Stimulated activated CD4-positive, alpha-beta T cell treated with anti-CD3 and anti-CD28 coated beads, Interleukin-1b, Interleukin-23, amount 100 ng/mL, for 4 hours (primary cell): ENCODE measurements at regions not wholly inside any gene's neighbourhood (a gene's known extent, or its start where the extent isn't known, plus 50 kb on each side); places are given as distances from the start of the nearest gene placed in this dataset.

Experiments used
- DNase-seq, 2 donors: peaks; one replicate each; pipeline ENCODE4 v3.0.0-alpha.2; 2020; ENCODE audit warnings: low read depth in 2 of 2

- DNase-seq, result no peak
Observed at GRCh38 chr10:64209561-64209960, 688.4 kb downstream of the REEP3 start.

GRCh38 chr10:64210211-64210610, 689.0 kb downstream of the REEP3 start:
- no peak for DNase-seq

- no peak for DNase-seq
Observed at GRCh38 chr10:64211466-64211865, 690.3 kb downstream of the REEP3 start.

GRCh38 chr10:64215088-64215487, 693.9 kb downstream of the REEP3 start:
- no peak for DNase-seq

- no peak for DNase-seq
Observed at GRCh38 chr10:64219271-64220025, 698.2 kb downstream of the REEP3 start.

- DNase-seq, result no peak
Observed at GRCh38 chr10:64234489-64234888, 713.3 kb downstream of the REEP3 start.

- DNase-seq, result no peak
Observed at GRCh38 chr10:64257704-64258103, 736.5 kb downstream of the REEP3 start.

- DNase-seq, result no peak
Observed at GRCh38 chr10:64261092-64261491, 739.9 kb downstream of the REEP3 start.

GRCh38 chr10:64261676-64262075, 740.5 kb downstream of the REEP3 start:
- DNase-seq, result no peak

- DNase-seq, result no peak
Observed at GRCh38 chr10:64265961-64266360, 744.8 kb downstream of the REEP3 start.

- no peak for DNase-seq
Observed at GRCh38 chr10:64271508-64271907, 750.3 kb downstream of the REEP3 start.

- DNase-seq, result no peak
Observed at GRCh38 chr10:64271983-64272382, 750.8 kb downstream of the REEP3 start.

- no peak for DNase-seq
Observed at GRCh38 chr10:64275001-64275400, 753.8 kb downstream of the REEP3 start.

GRCh38 chr10:64275774-64276173, 754.6 kb downstream of the REEP3 start:
- no peak for DNase-seq

- no peak for DNase-seq
Observed at GRCh38 chr10:64277536-64277935, 756.3 kb downstream of the REEP3 start.

GRCh38 chr10:64283621-64284020, 762.4 kb downstream of the REEP3 start:
- no peak for DNase-seq

GRCh38 chr10:64286533-64286932, 765.3 kb downstream of the REEP3 start:
- DNase-seq, result no peak

- DNase-seq, result no peak
Observed at GRCh38 chr10:64288404-64288803, 767.2 kb downstream of the REEP3 start.

GRCh38 chr10:64303566-64303965, 782.4 kb downstream of the REEP3 start:
- no peak for DNase-seq

- no peak for DNase-seq
Observed at GRCh38 chr10:64306729-64307327, 785.6 kb downstream of the REEP3 start.

GRCh38 chr10:64312876-64313275, 791.7 kb downstream of the REEP3 start:
- DNase-seq, result no peak

GRCh38 chr10:64313967-64314366, 792.8 kb downstream of the REEP3 start:
- DNase-seq, result no peak

- no peak for DNase-seq
Observed at GRCh38 chr10:64316416-64316815, 795.2 kb downstream of the REEP3 start.

- no peak for DNase-seq
Observed at GRCh38 chr10:64316833-64317232, 795.6 kb downstream of the REEP3 start.
